ENCODE measurements at regions not wholly inside any gene's neighbourhood (a gene's known extent, or its start where the extent isn't known, plus 50 kb on each side); places are given as distances from the start of the nearest gene placed in this dataset.
A peak's percentile ranks its signal among the peaks of the same experiment; 100 is the strongest.

GRCh38 chr13:23488442-23488841 is 54.9 kb upstream of the SACS start:
- DNase-seq, result peak; percentile 98

- no peak for DNase-seq
Observed at GRCh38 chr13:23496255-23496654, 62.8 kb upstream of the SACS start.

- no peak for DNase-seq
Observed at GRCh38 chr13:23497191-23497590, 63.7 kb upstream of the SACS start.

GRCh38 chr13:23500849-23501248 is 67.3 kb upstream of the SACS start:
- DNase-seq, result no peak

DNA sequence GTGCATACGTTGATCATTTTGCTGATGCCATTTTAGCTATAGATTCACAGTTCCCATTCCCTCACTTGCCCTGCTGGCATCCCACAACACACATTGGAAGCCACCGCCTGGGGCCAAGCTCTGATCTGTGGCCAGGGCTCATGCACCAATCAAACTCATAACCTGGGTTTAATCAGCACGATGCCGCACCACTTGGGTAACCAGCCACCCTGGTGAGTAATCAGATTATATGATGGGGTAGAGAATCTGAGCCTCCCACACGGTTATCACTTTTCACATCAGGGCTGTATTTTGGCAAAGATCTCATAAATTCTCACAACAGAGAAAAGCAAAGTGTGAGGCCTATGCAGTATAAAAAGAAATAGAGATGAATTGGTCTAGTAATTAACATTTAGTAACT is 66.0 kb upstream of the TNFRSF19 start:
- no peak for DNase-seq

DNA sequence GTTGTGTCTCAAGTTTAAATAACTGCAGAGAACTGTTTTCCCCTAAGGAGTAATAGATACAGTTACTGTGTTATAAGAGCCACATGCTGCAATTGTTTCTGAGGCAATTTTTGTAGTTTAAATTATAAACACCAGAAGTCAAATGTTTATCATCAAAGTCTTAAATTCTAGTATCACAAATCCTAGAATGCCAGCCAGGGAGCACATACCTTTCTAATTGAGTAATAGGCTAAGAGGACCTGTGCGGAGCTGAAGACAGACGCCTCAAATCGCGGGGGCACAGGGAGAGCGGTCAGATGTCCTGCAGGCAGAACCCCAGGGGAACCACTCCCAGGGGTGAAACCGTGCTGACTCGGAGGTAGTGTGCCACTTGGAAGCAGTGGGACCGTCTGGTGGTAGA is 65.2 kb upstream of the TNFRSF19 start:
- DNase-seq, result no peak

- DNase-seq, result no peak
Observed at GRCh38 chr13:23506071-23506806, 64.0 kb upstream of the TNFRSF19 start.

DNA sequence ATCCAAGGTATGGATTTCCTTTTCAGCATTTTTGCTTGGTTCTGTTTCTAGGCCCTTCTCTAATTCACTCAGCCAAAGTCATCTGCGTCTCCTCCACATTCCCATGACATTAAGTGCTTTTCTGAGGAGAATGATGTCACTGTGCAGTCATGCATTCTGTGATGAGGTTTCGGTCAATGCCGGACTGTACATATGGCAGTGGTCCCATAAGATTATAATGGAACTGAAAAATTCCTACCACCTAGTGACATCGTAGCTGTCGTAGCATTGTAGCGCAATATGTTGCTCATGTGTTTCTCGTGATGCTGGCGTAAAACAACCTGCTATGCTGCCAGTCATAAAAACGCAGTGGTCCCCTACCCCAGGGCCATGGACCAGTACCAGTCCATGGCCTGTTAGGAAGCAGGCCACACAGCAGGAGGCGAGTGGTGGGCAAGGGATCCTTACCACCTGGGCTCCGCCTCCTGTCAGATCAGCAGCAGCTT is 63.4 kb upstream of the TNFRSF19 start:
- DNase-seq, result no peak

GRCh38 chr13:23509781-23510543 is 60.2 kb upstream of the TNFRSF19 start:
- DNase-seq, result no peak

- no peak for DNase-seq
Observed at GRCh38 chr13:23510544-23510916, 59.7 kb upstream of the TNFRSF19 start.

GRCh38 chr13:23510979-23511735 is 59.1 kb upstream of the TNFRSF19 start:
- no peak for DNase-seq

DNA sequence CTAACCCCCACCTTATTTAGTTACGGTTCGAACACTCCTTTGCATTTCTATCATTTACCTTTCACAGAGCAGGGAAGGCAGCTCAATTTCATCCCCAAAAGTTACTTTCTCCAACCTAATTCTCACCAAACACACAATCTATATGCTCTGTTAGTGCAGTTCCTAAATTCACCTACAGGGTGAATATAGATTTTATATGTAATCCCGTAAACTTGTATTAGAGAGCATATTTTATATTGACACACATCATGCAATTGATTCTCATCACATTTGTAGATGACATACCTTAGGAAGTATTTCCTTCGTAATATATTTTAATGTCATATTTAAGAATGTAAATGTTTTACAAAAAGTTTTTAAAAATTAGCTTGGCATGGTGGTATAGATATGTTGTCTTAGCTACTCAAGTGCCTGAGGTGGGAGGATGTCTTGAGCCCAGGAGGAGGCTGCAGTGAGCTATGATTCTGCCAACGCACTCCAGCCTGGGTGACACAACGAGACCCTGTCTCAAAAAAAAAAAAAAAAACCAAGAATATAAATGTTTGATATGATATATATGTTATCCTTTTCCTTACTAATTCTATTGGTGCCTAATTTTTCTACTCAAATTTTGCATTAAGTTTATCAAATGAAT is 57.3 kb upstream of the TNFRSF19 start:
- no peak for DNase-seq

DNA sequence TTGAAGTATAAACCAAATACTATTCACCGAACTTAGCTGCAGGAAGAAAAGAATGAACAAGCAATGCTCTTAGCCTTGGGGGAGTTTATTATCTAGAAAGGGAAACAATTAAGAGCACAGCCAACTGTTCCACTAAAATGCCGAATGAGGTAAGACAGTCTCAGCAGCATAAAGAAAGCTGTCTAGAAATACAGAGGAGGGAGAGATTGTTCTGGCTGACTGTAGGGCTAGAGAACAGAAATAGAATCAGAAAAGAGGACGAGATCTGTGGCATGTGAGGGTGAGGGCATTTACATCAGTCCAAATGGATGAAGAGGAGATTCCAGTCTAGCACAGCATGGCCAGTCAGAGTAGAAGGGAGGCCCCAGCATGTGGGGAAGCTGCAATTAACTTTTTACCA is 56.8 kb upstream of the TNFRSF19 start:
- no peak for DNase-seq

- DNase-seq, result no peak
Observed at GRCh38 chr13:23514076-23514475, 56.1 kb upstream of the TNFRSF19 start.

GRCh38 chr13:23515116-23515515 is 55.1 kb upstream of the TNFRSF19 start:
- DNase-seq, result no peak

GRCh38 chr13:23516190-23516589 is 54.0 kb upstream of the TNFRSF19 start:
- DNase-seq, result no peak

- no peak for DNase-seq
Observed at GRCh38 chr13:23516702-23517101, 53.5 kb upstream of the TNFRSF19 start.

DNA sequence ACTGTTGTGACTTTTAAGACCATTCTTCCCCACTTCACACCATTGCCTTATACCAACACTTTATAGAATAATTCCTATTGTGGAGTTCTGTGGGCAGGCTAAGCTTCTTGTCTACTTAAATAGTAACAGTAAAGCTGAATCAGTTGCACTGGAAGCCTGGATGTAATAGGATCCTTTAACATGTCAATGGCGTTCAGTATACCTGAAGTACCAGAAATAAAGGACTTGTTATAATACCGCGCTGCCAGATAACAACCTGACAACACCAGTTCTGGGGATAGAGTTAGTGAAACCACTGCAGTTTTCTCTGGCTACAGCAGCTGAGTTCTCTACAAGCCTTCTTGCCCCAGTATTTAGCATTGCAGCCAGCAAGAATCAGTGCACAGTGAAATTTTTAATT is 52.0 kb upstream of the TNFRSF19 start:
- DNase-seq, result no peak

Measured in SHP77 treated with DMSO at 0.1 percent for 48 hours (cell line).